ENCODE measurements at regions not wholly inside any gene's neighbourhood (a gene's known extent, or its start where the extent isn't known, plus 50 kb on each side); places are given as distances from the start of the nearest gene placed in this dataset.

DNA sequence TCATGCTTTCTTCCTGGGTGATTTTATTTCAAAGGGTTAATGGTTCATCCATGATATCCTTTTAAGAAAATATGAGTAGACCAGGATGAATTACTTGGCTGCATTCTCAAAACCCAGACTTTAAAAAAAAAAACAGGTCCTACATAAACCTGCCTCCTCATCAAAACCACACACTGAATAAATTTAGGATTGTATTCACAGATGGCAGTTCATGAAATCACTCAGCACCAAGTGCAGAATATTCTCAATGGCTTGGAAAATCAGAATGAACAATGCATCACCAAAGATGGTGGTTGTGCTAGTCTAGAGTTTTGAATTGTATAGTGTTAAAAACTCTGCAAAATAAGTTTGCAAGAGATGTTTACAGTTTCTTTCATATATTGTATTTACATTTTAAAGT, 145.4 kb upstream of the GRAMD2B start:
- TF ChIP-seq GATA3 (IDR thresholded peaks at IDR 0.05; ENCODE audit: low read depth, low read length) (no peak), GATA2 (IDR thresholded peaks at IDR 0.05; ENCODE audit: low read depth, low read length) (no peak)

Data from SH-SY5Y (cell line).